ENCODE measurements at regions not wholly inside any gene's neighbourhood (a gene's known extent, or its start where the extent isn't known, plus 50 kb on each side); places are given as distances from the start of the nearest gene placed in this dataset.

- ATAC-seq (ENCODE audit: low read depth) (no peak), DNase-seq (ENCODE audit: low spot score) (no peak)
- Histone ChIP-seq H3K27me3 (ENCODE audit: insufficient read depth, poor library complexity, severe bottlenecking) (no peaks in the 10 kb centered on the region), H3K36me3 (ENCODE audit: low read depth) (no peaks in the 10 kb centered on the region), H3K9me3 (ENCODE audit: severe bottlenecking) (no peaks in the 10 kb centered on the region), H3K27ac (ENCODE audit: poor library complexity, severe bottlenecking) (no peak overlapping the region), H3K4me3 (ENCODE audit: severe bottlenecking) (no peak overlapping the region), H3K4me1 (ENCODE audit: insufficient read depth, poor library complexity, severe bottlenecking) (no peaks in the 10 kb centered on the region)
- no peak for TF ChIP-seq CTCF (IDR thresholded peaks at IDR 0.05; ENCODE audit: poor library complexity, severe bottlenecking)
These were observed 290.6 kb upstream of the KLF3 start for GRCh38 chr4:38373375-38373774.

- H3K4me1 ChIP-seq (ENCODE audit: insufficient read depth, poor library complexity, severe bottlenecking) = no peaks in the 10 kb centered on the region
- no peaks in the 10 kb centered on the region for H3K36me3 ChIP-seq (ENCODE audit: low read depth)
- H3K27ac ChIP-seq (ENCODE audit: poor library complexity, severe bottlenecking) = no peak overlapping the region
- no peaks in the 10 kb centered on the region for H3K9me3 ChIP-seq (ENCODE audit: severe bottlenecking)
- no peak overlapping the region for H3K4me3 ChIP-seq (ENCODE audit: severe bottlenecking)
- no peaks in the 10 kb centered on the region for H3K27me3 ChIP-seq (ENCODE audit: insufficient read depth, poor library complexity, severe bottlenecking)
- no peak for TF ChIP-seq CTCF (IDR thresholded peaks at IDR 0.05; ENCODE audit: poor library complexity, severe bottlenecking)
- ATAC-seq (ENCODE audit: low read depth) (no peak), DNase-seq (ENCODE audit: low spot score) (no peak)
These were observed 286.8 kb upstream of the KLF3 start for GRCh38 chr4:38377195-38377594.

GRCh38 chr4:38378478-38378877 lies 285.5 kb upstream of the KLF3 start:
- H3K9me3 ChIP-seq (ENCODE audit: severe bottlenecking) = no peaks in the 10 kb centered on the region
- no peak for ATAC-seq (ENCODE audit: low read depth)
- no peaks in the 10 kb centered on the region for H3K27me3 ChIP-seq (ENCODE audit: insufficient read depth, poor library complexity, severe bottlenecking)
- no peak for TF ChIP-seq CTCF (IDR thresholded peaks at IDR 0.05; ENCODE audit: poor library complexity, severe bottlenecking)
- no peaks in the 10 kb centered on the region for H3K4me1 ChIP-seq (ENCODE audit: insufficient read depth, poor library complexity, severe bottlenecking)
- H3K4me3 ChIP-seq (ENCODE audit: severe bottlenecking) = no peak overlapping the region
- H3K36me3 ChIP-seq (ENCODE audit: low read depth) = no peaks in the 10 kb centered on the region
- no peak overlapping the region for H3K27ac ChIP-seq (ENCODE audit: poor library complexity, severe bottlenecking)
- no peak for DNase-seq (ENCODE audit: low spot score)

- no peak for TF ChIP-seq CTCF (IDR thresholded peaks at IDR 0.05; ENCODE audit: poor library complexity, severe bottlenecking)
- ATAC-seq (ENCODE audit: low read depth) (no peak), DNase-seq (ENCODE audit: low spot score) (no peak)
- Histone ChIP-seq H3K27me3 (ENCODE audit: insufficient read depth, poor library complexity, severe bottlenecking) (no peaks in the 10 kb centered on the region), H3K36me3 (ENCODE audit: low read depth) (no peaks in the 10 kb centered on the region), H3K9me3 (ENCODE audit: severe bottlenecking) (no peaks in the 10 kb centered on the region), H3K4me3 (ENCODE audit: severe bottlenecking) (no peak overlapping the region), H3K27ac (ENCODE audit: poor library complexity, severe bottlenecking) (no peak overlapping the region), H3K4me1 (ENCODE audit: insufficient read depth, poor library complexity, severe bottlenecking) (peaks cover 15% of the 10 kb centered on the region)
These were observed 282.2 kb upstream of the KLF3 start for GRCh38 chr4:38381788-38382187.

- no peak overlapping the region for H3K27ac ChIP-seq (ENCODE audit: poor library complexity, severe bottlenecking)
- no peak for TF ChIP-seq CTCF (IDR thresholded peaks at IDR 0.05; ENCODE audit: poor library complexity, severe bottlenecking)
- no peaks in the 10 kb centered on the region for H3K36me3 ChIP-seq (ENCODE audit: low read depth)
- H3K9me3 ChIP-seq (ENCODE audit: severe bottlenecking) = no peaks in the 10 kb centered on the region
- H3K27me3 ChIP-seq (ENCODE audit: insufficient read depth, poor library complexity, severe bottlenecking) = no peaks in the 10 kb centered on the region
- DNase-seq (ENCODE audit: low spot score) = no peak
- H3K4me1 ChIP-seq (ENCODE audit: insufficient read depth, poor library complexity, severe bottlenecking) = peaks cover 15% of the 10 kb centered on the region
- H3K4me3 ChIP-seq (ENCODE audit: severe bottlenecking) = no peak overlapping the region
- ATAC-seq (ENCODE audit: low read depth) = no peak
These were observed 281.5 kb upstream of the KLF3 start for GRCh38 chr4:38382520-38382919.

Data from RWPE2 (cell line).